ENCODE measurements at regions not wholly inside any gene's neighbourhood (a gene's known extent, or its start where the extent isn't known, plus 50 kb on each side); places are given as distances from the start of the nearest gene placed in this dataset.

GRCh38 chr5:114176356-114176755 lies 185.5 kb upstream of the KCNN2 start (continued):
- no peak for TF ChIP-seq ZNF644 (tag; IDR thresholded peaks at IDR 0.05; ENCODE audit: low read depth)
- no peak for TF ChIP-seq ZNF764 (CRISPR knock-in tag; IDR thresholded peaks at IDR 0.05; ENCODE audit: low read depth)

- BruUV-seq (replicated peaks), result no TSS peak
- Histone ChIP-seq H3K9ac (ENCODE audit: insufficient read depth in 1 of 2, low read depth in 2 of 2, low read length in 2 of 2) (no peak overlapping the region), H3K9me1 (ENCODE audit: control insufficient read depth, insufficient read depth, low read length) (no peaks in the 10 kb centered on the region), H4K20me1 (replicated peaks; ENCODE audit: control insufficient read depth, insufficient read depth, low read length) (no peaks in the 10 kb centered on the region), H3K9me3 (replicated peaks; ENCODE audit: control insufficient read depth, insufficient read depth, low read depth, low read length) (no peaks in the 10 kb centered on the region), H2AFZ (ENCODE audit: low read depth, low read length) (no peak overlapping the region), H3K4me2 (ENCODE audit: insufficient read depth, low read length) (no peak overlapping the region), H3K79me2 (ENCODE audit: control insufficient read depth, insufficient read depth, low read length) (no peaks in the 10 kb centered on the region), H3K36me3 (ENCODE audit: control insufficient read depth, insufficient read depth, low read length) (no peaks in the 10 kb centered on the region), H3K4me3 (no peak overlapping the region), H3K27ac (ENCODE audit: extremely low read depth, low read depth, low read length) (no peak overlapping the region), H3K27me3 (ENCODE audit: control insufficient read depth in 2 of 2, insufficient read depth in 2 of 2, low read length in 2 of 2) (no peaks in the 10 kb centered on the region), H3K4me1 (replicated peaks in 1 of 2; ENCODE audit: control insufficient read depth in 2 of 2, insufficient read depth in 2 of 2, low read length in 2 of 2) (no peaks in the 10 kb centered on the region)
- FAIRE-seq (no peak), DNase-seq (ENCODE audit: extremely low read depth in 1 of 4, low spot score in 3 of 4) (no peak), ATAC-seq (no peak)
- in situ Hi-C loops (cut with MboI), result no loop called here
- ChIA-PET POLR2A (no interaction called here), CTCF (ENCODE audit: low intra/inter-chr PET ratio) (no interaction called here)
- WGBS (ENCODE audit: insufficient coverage, low coverage, missing lambda C conversion rate), result 0% methylated on average over 2 of the region's 2 CpGs
- intact Hi-C loops (cut with micrococcal nuclease), result no loop called here
- no peak for TF ChIP-seq ZNF551 (CRISPR knock-in tag; IDR thresholded peaks at IDR 0.05)
- no peak for TF ChIP-seq SIRT6 (IDR thresholded peaks at IDR 0.05; ENCODE audit: low read depth, low read length)
- TF ChIP-seq ZNF764 (CRISPR knock-in tag; IDR thresholded peaks at IDR 0.05; ENCODE audit: low read depth), result no peak
- no peak for TF ChIP-seq KLF16 (IDR thresholded peaks at IDR 0.05)
- TF ChIP-seq TCF7L2 (IDR thresholded peaks at IDR 0.05; ENCODE audit: low read depth, low read length), result no peak
- no peak for TF ChIP-seq TOE1 (IDR thresholded peaks at IDR 0.05; ENCODE audit: borderline replicate concordance)
- no peak for TF ChIP-seq TOE1 (CRISPR knock-in tag; IDR thresholded peaks at IDR 0.05; ENCODE audit: borderline replicate concordance, low read depth)
- no peak for TF ChIP-seq USF2 (CRISPR knock-in tag; IDR thresholded peaks at IDR 0.05)
- TF ChIP-seq DLX4 (CRISPR knock-in tag; IDR thresholded peaks at IDR 0.05), result no peak
- TF ChIP-seq CBX1 (IDR thresholded peaks at IDR 0.05; ENCODE audit: low read depth), result no peak
- no peak for TF ChIP-seq EGR1 (conservative IDR thresholded peaks at IDR 0.05)
- no peak for TF ChIP-seq CREB3L1 (IDR thresholded peaks at IDR 0.05; ENCODE audit: borderline replicate concordance, low read depth)
- TF ChIP-seq FUS (optimal IDR thresholded peaks at IDR 0.05; ENCODE audit: low read depth, low read length), result no peak
- TF ChIP-seq ZNF146 (CRISPR knock-in tag; IDR thresholded peaks at IDR 0.05; ENCODE audit: unreplicated experiment), result no peak
- TF ChIP-seq SLC30A9 (CRISPR knock-in tag; IDR thresholded peaks at IDR 0.05), result no peak
- no peak for TF ChIP-seq CXXC5 (CRISPR knock-in tag; IDR thresholded peaks at IDR 0.05)
- no peak for TF ChIP-seq ZFX (CRISPR knock-in tag; IDR thresholded peaks at IDR 0.05)
- no peak for TF ChIP-seq ZNF174 (CRISPR knock-in tag; IDR thresholded peaks at IDR 0.05)
- no peak for TF ChIP-seq ZNF398 (CRISPR knock-in tag; IDR thresholded peaks at IDR 0.05)
Observed at GRCh38 chr5:114179134-114179533, 182.7 kb upstream of the KCNN2 start.
